Duodenal mucosa (tissue), 2 donors: ENCODE measurements at regions not wholly inside any gene's neighbourhood (a gene's known extent, or its start where the extent isn't known, plus 50 kb on each side); places are given as distances from the start of the nearest gene placed in this dataset.

Experiments used
- H3K27ac ChIP-seq: one replicate; pipeline ENCODE4 v1.7.0; 2013; ENCODE audit warnings: low read depth, low read length
- H3K27me3 ChIP-seq, 2 donors: one replicate each; pipeline ENCODE4 v1.7.0; 2013; ENCODE audit warnings: low read length in 2 of 2, control low read depth in 1 of 2; ENCODE audit not compliant: insufficient read depth in 2 of 2, control insufficient read depth in 1 of 2
- H3K36me3 ChIP-seq, 2 donors: one replicate each; pipeline ENCODE4 v1.7.0; 2013; ENCODE audit warnings: low read length in 2 of 2, control low read depth in 1 of 2; ENCODE audit not compliant: insufficient read depth in 2 of 2, control insufficient read depth in 1 of 2
- H3K4me1 ChIP-seq, 2 donors: one replicate each; pipeline ENCODE4 v1.7.0; 2013; ENCODE audit warnings: low read length in 2 of 2, control low read depth in 1 of 2; ENCODE audit not compliant: insufficient read depth in 2 of 2, control insufficient read depth in 1 of 2
- H3K4me3 ChIP-seq, 2 donors: one replicate each; pipeline ENCODE4 v1.7.0; 2013; ENCODE audit warnings: low read length in 2 of 2, low read depth in 1 of 2
- H3K9ac ChIP-seq, 2 donors: one replicate each; pipeline ENCODE4 v1.7.0; 2013; ENCODE audit warnings: low read length in 2 of 2, low read depth in 1 of 2
- H3K9me3 ChIP-seq, 2 donors: one replicate each; pipeline ENCODE4 v1.7.0; 2013; ENCODE audit warnings: low read length in 2 of 2, control low read depth in 1 of 2; ENCODE audit not compliant: control insufficient read depth in 1 of 2

GRCh38 chr7:156095908-156096539 is 283.8 kb upstream of the SHH start:
- no peak overlapping the region for H3K27ac ChIP-seq
- H3K4me3 ChIP-seq = no peak overlapping the region

GRCh38 chr7:156094350-156095146 is 282.3 kb upstream of the SHH start:
- Histone ChIP-seq H3K4me3 (no peak overlapping the region), H3K9me3 (no peaks in the 10 kb centered on the region), H3K9ac (no peak overlapping the region), H3K4me1 (no peaks in the 10 kb centered on the region), H3K27me3 (no peaks in the 10 kb centered on the region), H3K36me3 (no peaks in the 10 kb centered on the region), H3K27ac (no peak overlapping the region)

More at GRCh38 chr7:156095908-156096539, 283.8 kb upstream of the SHH start:
- H3K4me1 ChIP-seq = no peaks in the 10 kb centered on the region
- no peak overlapping the region for H3K9ac ChIP-seq
- no peaks in the 10 kb centered on the region for H3K36me3 ChIP-seq
- no peaks in the 10 kb centered on the region for H3K9me3 ChIP-seq
- no peaks in the 10 kb centered on the region for H3K27me3 ChIP-seq

GRCh38 chr7:156092307-156092706 is 280.0 kb upstream of the SHH start:
- no peak overlapping the region for H3K27ac ChIP-seq
- no peaks in the 10 kb centered on the region for H3K9me3 ChIP-seq
- H3K4me3 ChIP-seq = no peak overlapping the region
- H3K9ac ChIP-seq = no peak overlapping the region
- no peaks in the 10 kb centered on the region for H3K36me3 ChIP-seq
- H3K27me3 ChIP-seq = no peaks in the 10 kb centered on the region
- H3K4me1 ChIP-seq = no peaks in the 10 kb centered on the region

DNA sequence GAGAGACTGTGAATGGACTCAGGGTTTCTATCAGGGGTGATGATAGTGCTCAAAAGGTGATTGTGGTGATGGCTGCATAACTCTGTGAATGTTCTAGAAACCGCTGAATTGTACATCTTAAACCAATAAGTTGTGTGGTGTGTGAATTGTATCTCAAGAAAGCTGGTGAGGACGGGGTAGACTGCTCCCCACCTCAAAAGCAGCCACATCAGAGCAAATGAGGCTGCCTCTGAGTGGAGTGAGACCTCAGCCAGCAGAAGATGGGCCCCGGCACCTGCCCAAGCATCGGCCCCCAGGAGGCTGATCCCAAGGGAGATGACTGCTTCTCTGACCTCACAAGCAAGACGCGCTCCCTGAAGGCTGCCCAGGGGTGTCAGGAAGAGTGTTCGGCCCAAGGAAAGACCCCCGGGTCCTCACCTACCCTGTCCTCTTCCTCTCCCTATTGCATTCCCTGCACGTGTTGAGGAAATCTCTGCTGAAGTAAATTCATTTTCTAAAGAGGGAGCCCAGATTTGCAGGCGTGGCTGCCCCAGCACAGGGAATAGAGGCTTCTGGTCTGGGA is 279.3 kb upstream of the SHH start:
- no peaks in the 10 kb centered on the region for H3K4me1 ChIP-seq
- no peak overlapping the region for H3K27ac ChIP-seq
- no peaks in the 10 kb centered on the region for H3K36me3 ChIP-seq
- no peaks in the 10 kb centered on the region for H3K27me3 ChIP-seq
- H3K9ac ChIP-seq = no peak overlapping the region
- H3K4me3 ChIP-seq = no peak overlapping the region
- no peaks in the 10 kb centered on the region for H3K9me3 ChIP-seq

- H3K4me3 ChIP-seq = no peak overlapping the region
- H3K36me3 ChIP-seq = no peaks in the 10 kb centered on the region
- H3K9me3 ChIP-seq = no peaks in the 10 kb centered on the region
- no peak overlapping the region for H3K27ac ChIP-seq
- no peaks in the 10 kb centered on the region for H3K27me3 ChIP-seq
- H3K4me1 ChIP-seq = no peaks in the 10 kb centered on the region
- H3K9ac ChIP-seq = no peak overlapping the region
Observed at GRCh38 chr7:156090988-156091387, 278.7 kb upstream of the SHH start.

- Histone ChIP-seq H3K36me3 (no peaks in the 10 kb centered on the region), H3K9ac (no peak overlapping the region), H3K4me1 (no peaks in the 10 kb centered on the region), H3K27me3 (no peaks in the 10 kb centered on the region), H3K4me3 (no peak overlapping the region), H3K9me3 (no peaks in the 10 kb centered on the region), H3K27ac (no peak overlapping the region)
Observed at GRCh38 chr7:156089222-156089621, 277.0 kb upstream of the SHH start.

GRCh38 chr7:156088115-156088514 is 275.9 kb upstream of the SHH start:
- Histone ChIP-seq H3K9me3 (no peaks in the 10 kb centered on the region), H3K4me1 (no peaks in the 10 kb centered on the region), H3K27ac (no peak overlapping the region), H3K9ac (no peak overlapping the region), H3K27me3 (no peaks in the 10 kb centered on the region), H3K36me3 (no peaks in the 10 kb centered on the region), H3K4me3 (no peak overlapping the region)

GRCh38 chr7:156082048-156083040 is 270.1 kb upstream of the SHH start:
- H3K27me3 ChIP-seq = no peaks in the 10 kb centered on the region
- no peaks in the 10 kb centered on the region for H3K4me1 ChIP-seq
- H3K36me3 ChIP-seq = no peaks in the 10 kb centered on the region
- no peak overlapping the region for H3K27ac ChIP-seq
- H3K4me3 ChIP-seq = no peak overlapping the region
- H3K9me3 ChIP-seq = no peaks in the 10 kb centered on the region
- H3K9ac ChIP-seq = no peak overlapping the region

DNA sequence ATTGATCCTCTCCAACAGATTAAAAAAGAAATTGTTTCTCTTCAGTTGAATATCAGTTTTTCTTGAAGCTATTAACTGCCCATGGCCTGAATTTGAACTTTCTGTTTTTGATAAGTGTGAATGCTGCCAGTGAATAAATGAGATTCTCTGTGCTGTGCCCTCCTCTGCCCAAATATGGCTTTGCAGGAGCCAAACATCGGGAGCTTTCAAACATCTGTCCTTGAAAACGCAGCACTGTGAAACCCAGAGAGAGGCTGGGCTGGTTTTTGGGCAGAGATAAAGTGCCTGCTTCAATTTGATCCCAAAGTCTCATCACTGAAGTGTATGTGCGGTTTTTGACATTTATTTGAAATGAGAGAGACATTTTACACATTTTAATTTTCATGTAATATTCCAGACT is 268.3 kb upstream of the SHH start:
- no peak overlapping the region for H3K4me3 ChIP-seq
- H3K27ac ChIP-seq = no peak overlapping the region
- H3K9ac ChIP-seq = no peak overlapping the region
- no peaks in the 10 kb centered on the region for H3K36me3 ChIP-seq
- H3K27me3 ChIP-seq = no peaks in the 10 kb centered on the region
- H3K4me1 ChIP-seq = no peaks in the 10 kb centered on the region
- H3K9me3 ChIP-seq = no peaks in the 10 kb centered on the region
